Erythroblast (primary cell): ENCODE measurements at regions not wholly inside any gene's neighbourhood (a gene's known extent, or its start where the extent isn't known, plus 50 kb on each side); places are given as distances from the start of the nearest gene placed in this dataset.

Source experiments
- GATA1 ChIP-seq: IDR thresholded peaks from 2 replicates; pipeline ENCODE4 v1.6.1; 2011; ENCODE audit warnings: low read depth, mild to moderate bottlenecking, control low read depth, low read length, moderate library complexity
- POLR2A ChIP-seq: IDR thresholded peaks from 2 replicates; pipeline ENCODE4 v1.6.1; 2011; ENCODE audit warnings: mild to moderate bottlenecking, low read length

- TF ChIP-seq POLR2A, result no peak
- TF ChIP-seq GATA1, result no peak
Measured at GRCh38 chr3:5429517-5429890, 242.0 kb downstream of the EDEM1 start.
